SK-N-MC (cell line): ENCODE measurements at regions not wholly inside any gene's neighbourhood (a gene's known extent, or its start where the extent isn't known, plus 50 kb on each side); places are given as distances from the start of the nearest gene placed in this dataset.

Experiments
- EZH2 ChIP-seq: fragments of 200-600 bp; sonication (generic); IDR thresholded peaks from one replicate; pipeline ENCODE4 v1.6.1; 2017; ENCODE audit warnings: antibody characterized with exemption
- POLR2AphosphoS5 ChIP-seq: IDR thresholded peaks from 2 replicates; pipeline ENCODE4 v1.6.1; 2012; ENCODE audit warnings: mild to moderate bottlenecking, low read depth, low read length, borderline replicate concordance

DNA sequence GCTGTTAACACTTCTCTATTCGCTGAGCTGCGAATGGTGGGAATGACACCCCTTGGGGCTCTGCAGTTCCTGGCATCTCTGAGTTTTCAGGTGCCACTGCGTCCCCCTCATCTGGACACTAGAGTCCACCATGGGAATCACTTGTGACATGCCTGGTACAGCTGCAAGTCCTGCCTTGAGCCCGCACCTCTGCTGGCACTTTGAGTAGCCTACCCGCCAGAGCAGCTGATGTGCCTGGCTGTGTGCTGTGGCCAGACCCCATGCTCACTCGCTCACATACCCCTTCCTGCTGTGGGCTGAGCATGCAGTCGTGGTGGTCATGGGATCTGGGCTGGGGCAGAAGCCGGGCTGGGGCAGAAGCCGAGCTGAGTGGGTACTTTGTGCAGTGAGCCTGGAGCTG lies 117.6 kb downstream of the RND3 start:
- TF ChIP-seq EZH2 (no peak), POLR2AphosphoS5 (no peak)
